SK-N-MC (cell line): ENCODE measurements at regions not wholly inside any gene's neighbourhood (a gene's known extent, or its start where the extent isn't known, plus 50 kb on each side); places are given as distances from the start of the nearest gene placed in this dataset.

ENCODE experiments used
- DNase-seq: peaks from one replicate; pipeline ENCODE4 v3.0.0-alpha.2; 2011; ENCODE audit warnings: low read depth, low spot score
- H3K27ac ChIP-seq: fragments of 200-600 bp; sonication (generic); 2 replicates; pipeline ENCODE4 v1.5.1; 2016; ENCODE audit warnings: mixed run types
- H3K36me3 ChIP-seq: fragments of 200-600 bp; sonication (generic); 2 replicates; pipeline ENCODE4 v1.6.1; 2017; ENCODE audit warnings: antibody characterized with exemption, low read length, mixed read lengths; ENCODE audit not compliant: insufficient read depth
- H3K4me3 ChIP-seq: fragments of 200-600 bp; sonication (generic); 2 replicates; pipeline ENCODE4 v1.5.1; 2016
- H3K9ac ChIP-seq: fragments of 200-600 bp; sonication (generic); 2 replicates; pipeline ENCODE4 v1.8.0; 2017; ENCODE audit warnings: mixed run types, mixed read lengths; ENCODE audit not compliant: insufficient read length
- H3K9me3 ChIP-seq: fragments of 200-600 bp; sonication (generic); 2 replicates; pipeline ENCODE4 v1.6.1; 2017; ENCODE audit warnings: low read depth, mild to moderate bottlenecking, antibody characterized with exemption, low read length, moderate library complexity, mixed read lengths
- EZH2 ChIP-seq: fragments of 200-600 bp; sonication (generic); IDR thresholded peaks from one replicate; pipeline ENCODE4 v1.6.1; 2017; ENCODE audit warnings: antibody characterized with exemption
- FOXP2 ChIP-seq: optimal IDR thresholded peaks from 2 replicates; pipeline ENCODE3; 2011; ENCODE audit warnings: mild to moderate bottlenecking, moderate library complexity; ENCODE audit not compliant: insufficient read depth; ENCODE audit errors: extremely low read length, control extremely low read depth
- POLR2AphosphoS5 ChIP-seq: IDR thresholded peaks from 2 replicates; pipeline ENCODE4 v1.6.1; 2012; ENCODE audit warnings: mild to moderate bottlenecking, low read depth, low read length, borderline replicate concordance

DNA sequence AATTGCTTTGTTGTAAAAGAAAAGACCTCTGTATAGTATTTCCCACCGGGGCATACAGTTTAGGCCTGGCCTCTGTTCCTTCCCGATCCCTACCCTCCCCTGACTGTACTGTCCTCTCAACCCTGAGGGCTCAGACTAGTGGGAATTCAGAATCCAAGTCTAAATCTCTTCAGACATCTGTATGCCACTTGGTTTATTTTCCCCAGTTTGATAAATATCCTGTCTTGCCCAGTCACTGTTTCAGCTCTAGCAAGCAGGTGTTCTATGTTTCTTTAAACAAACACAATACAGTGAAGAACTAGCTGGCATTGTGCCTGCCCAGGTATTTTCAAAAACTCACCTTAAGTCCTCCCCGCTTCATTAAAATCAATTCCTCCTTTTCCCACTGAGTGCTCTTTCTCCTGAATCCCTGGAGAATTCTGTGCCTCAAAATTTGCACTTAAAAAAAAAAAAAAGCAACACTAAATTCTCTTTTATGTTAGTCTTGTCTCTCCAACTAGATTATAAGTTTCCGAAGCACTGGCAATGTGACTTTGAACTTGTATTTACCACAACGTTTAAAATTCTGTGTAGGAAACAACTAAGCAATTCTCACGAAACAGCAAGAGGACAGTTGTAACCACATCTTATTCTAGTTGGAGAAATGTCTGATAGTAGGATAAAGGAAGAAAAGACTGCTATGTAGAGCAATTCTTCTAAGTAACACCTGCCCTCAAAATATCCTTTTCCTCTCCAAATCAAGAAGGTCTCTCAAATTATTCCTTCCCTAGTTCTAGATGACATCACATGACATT, 112.0 kb upstream of the CARMIL1 start:
- Histone ChIP-seq H3K4me3 (no peak overlapping the region), H3K36me3 (no peaks in the 10 kb centered on the region), H3K9ac (no peak overlapping the region), H3K9me3 (no peaks in the 10 kb centered on the region), H3K27ac (no peak overlapping the region)
- TF ChIP-seq EZH2 (no peak), FOXP2 (no peak), POLR2AphosphoS5 (no peak)
- DNase-seq = no peak

- TF ChIP-seq POLR2AphosphoS5 = no peak
- TF ChIP-seq FOXP2 = no peak
- TF ChIP-seq EZH2 = no peak
- H3K36me3 ChIP-seq = no peaks in the 10 kb centered on the region
- no peak overlapping the region for H3K9ac ChIP-seq
- H3K4me3 ChIP-seq = no peak overlapping the region; the same call in 1 of the 2 replicates
- peak overlapping the region; percentile 70 for H3K27ac ChIP-seq
- DNase-seq = no peak
- no peaks in the 10 kb centered on the region for H3K9me3 ChIP-seq
These were observed 111.2 kb upstream of the CARMIL1 start for GRCh38 chr6:25167961-25168360.

DNA sequence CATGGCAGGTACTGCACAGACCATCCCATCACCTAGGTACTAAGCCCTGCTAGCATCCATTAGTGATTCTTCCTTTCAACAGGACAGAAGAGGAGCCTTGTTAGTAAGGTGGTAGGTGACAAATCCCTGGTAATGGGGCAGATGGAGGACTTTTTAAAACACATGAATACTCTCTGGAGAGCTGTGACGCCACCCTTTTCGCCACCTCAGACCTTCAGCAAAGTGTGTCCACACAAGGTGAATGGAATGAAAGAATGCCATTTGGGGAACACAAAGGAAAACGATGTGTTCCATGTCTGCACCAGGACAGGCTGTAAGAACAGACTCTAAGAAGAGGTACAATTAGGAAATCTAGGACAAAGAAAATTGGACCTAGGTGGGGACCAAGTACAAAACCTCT, 110.5 kb upstream of the CARMIL1 start:
- Histone ChIP-seq H3K9ac (no peak overlapping the region), H3K27ac (no peak overlapping the region), H3K36me3 (no peaks in the 10 kb centered on the region), H3K4me3 (no peak overlapping the region), H3K9me3 (no peaks in the 10 kb centered on the region)
- TF ChIP-seq EZH2 (no peak), FOXP2 (no peak), POLR2AphosphoS5 (no peak)
- no peak for DNase-seq

GRCh38 chr6:25169553-25169952, 109.6 kb upstream of the CARMIL1 start:
- Histone ChIP-seq H3K27ac (no peak overlapping the region), H3K4me3 (no peak overlapping the region), H3K9ac (no peak overlapping the region), H3K36me3 (no peaks in the 10 kb centered on the region), H3K9me3 (no peaks in the 10 kb centered on the region)
- no peak for TF ChIP-seq FOXP2
- no peak for TF ChIP-seq EZH2
- no peak for TF ChIP-seq POLR2AphosphoS5
- DNase-seq = no peak

GRCh38 chr6:25169961-25170360, 109.2 kb upstream of the CARMIL1 start:
- no peak for DNase-seq
- H3K9me3 ChIP-seq = no peaks in the 10 kb centered on the region
- no peak overlapping the region for H3K9ac ChIP-seq
- no peak overlapping the region for H3K4me3 ChIP-seq
- no peak overlapping the region for H3K27ac ChIP-seq
- H3K36me3 ChIP-seq = no peaks in the 10 kb centered on the region
- TF ChIP-seq POLR2AphosphoS5 = no peak
- TF ChIP-seq EZH2 = no peak
- no peak for TF ChIP-seq FOXP2

- Histone ChIP-seq H3K36me3 (no peaks in the 10 kb centered on the region), H3K9me3 (no peaks in the 10 kb centered on the region), H3K4me3 (no peak overlapping the region), H3K9ac (no peak overlapping the region), H3K27ac (no peak overlapping the region)
- TF ChIP-seq EZH2 (no peak), POLR2AphosphoS5 (no peak), FOXP2 (no peak)
- DNase-seq = no peak
These were observed 108.5 kb upstream of the CARMIL1 start for GRCh38 chr6:25170640-25171039.

GRCh38 chr6:25171301-25171700, 107.9 kb upstream of the CARMIL1 start:
- DNase-seq = no peak
- H3K9me3 ChIP-seq = no peaks in the 10 kb centered on the region
- no peak overlapping the region for H3K9ac ChIP-seq
- H3K36me3 ChIP-seq = no peaks in the 10 kb centered on the region
- TF ChIP-seq POLR2AphosphoS5 = no peak
- TF ChIP-seq FOXP2 = no peak
- no peak for TF ChIP-seq EZH2
- H3K27ac ChIP-seq = no peak overlapping the region
- H3K4me3 ChIP-seq = no peak overlapping the region

DNA sequence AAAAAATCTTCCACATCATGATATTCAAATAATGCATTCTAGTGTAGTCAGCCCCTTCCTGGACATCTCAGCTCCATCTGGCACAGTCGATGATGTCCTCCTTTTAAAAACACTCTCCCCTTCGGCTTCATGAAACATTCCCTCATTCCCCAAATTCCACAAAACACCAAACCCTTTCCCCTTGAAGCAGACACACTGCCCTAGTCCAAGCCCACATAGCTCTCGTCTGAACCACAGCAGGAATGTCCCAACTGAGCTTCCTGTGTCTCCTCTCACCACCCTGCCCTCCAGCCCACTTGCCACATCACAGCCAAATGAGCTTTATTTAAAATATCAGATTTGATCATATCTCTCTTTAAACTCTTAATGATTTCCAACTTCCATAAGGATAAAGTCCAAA, 106.4 kb upstream of the CARMIL1 start:
- DNase-seq = no peak
- TF ChIP-seq POLR2AphosphoS5 = no peak
- no peak for TF ChIP-seq FOXP2
- no peak for TF ChIP-seq EZH2

DNA sequence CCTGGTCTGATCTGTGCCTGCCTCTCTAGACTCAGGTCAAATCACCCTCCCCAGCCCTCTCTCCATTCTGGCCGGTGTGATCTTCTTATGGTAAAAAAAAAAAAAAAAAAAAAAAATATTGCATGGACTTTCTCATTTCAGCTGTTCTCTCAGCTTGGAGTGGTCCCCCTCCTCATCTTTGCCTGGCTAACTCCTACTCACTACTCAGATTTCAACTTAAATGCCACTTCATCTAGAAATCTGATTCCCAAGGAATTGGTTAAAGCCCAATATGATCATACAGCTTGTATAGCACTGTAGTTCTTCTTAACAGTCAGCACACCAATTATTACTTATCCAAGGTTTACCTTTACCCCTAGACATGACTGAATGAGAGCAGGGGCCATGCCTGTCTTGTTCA, 105.9 kb upstream of the CARMIL1 start:
- peak overlapping the region; percentile 79 for H3K27ac ChIP-seq
- no peaks in the 10 kb centered on the region for H3K36me3 ChIP-seq
- no peak overlapping the region for H3K4me3 ChIP-seq
- no peaks in the 10 kb centered on the region for H3K9me3 ChIP-seq
- H3K9ac ChIP-seq = no peak overlapping the region
- TF ChIP-seq FOXP2 (no peak), POLR2AphosphoS5 (no peak), EZH2 (no peak)
- DNase-seq = no peak

More for the DNA sequence above, 106.4 kb upstream of the CARMIL1 start:
- Histone ChIP-seq H3K9me3 (no peaks in the 10 kb centered on the region), H3K9ac (no peak overlapping the region), H3K27ac (peak overlapping the region; percentile 79; the same call in 1 of the 2 replicates), H3K36me3 (no peaks in the 10 kb centered on the region), H3K4me3 (no peak overlapping the region)
